COR-L47 (cell line): ENCODE measurements at regions not wholly inside any gene's neighbourhood (a gene's known extent, or its start where the extent isn't known, plus 50 kb on each side); places are given as distances from the start of the nearest gene placed in this dataset.
"Not testable (repeated sequence)": the region's sequence is repeated elsewhere in the genome, so short reads cannot be mapped to it uniquely, and the experiment has no call there.

Experiments used
- DNase-seq: peaks from one replicate; lab custom pipeline; 2025; lab: John Stamatoyannopoulos, UW

DNA sequence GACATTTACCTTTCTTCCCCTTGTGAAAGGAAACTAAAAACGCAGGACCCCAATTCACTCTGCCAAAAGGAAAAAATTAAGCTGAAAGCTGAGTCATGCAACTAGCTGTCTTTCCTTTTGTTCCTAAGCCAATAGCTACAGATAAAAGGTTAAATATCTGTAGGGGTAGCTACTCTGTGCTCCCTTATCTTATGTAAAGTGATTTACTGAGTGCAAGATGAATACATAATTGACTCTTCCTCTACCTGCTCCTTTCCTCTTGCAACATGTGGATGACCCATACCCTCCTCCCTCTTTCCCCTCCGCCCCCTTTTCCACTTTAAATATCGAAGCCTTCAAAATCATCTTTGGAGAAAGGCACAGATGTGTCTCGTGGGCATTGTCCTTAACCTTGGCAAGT lies 68.0 kb upstream of the ZNF157 start:
- no peak for DNase-seq

DNA sequence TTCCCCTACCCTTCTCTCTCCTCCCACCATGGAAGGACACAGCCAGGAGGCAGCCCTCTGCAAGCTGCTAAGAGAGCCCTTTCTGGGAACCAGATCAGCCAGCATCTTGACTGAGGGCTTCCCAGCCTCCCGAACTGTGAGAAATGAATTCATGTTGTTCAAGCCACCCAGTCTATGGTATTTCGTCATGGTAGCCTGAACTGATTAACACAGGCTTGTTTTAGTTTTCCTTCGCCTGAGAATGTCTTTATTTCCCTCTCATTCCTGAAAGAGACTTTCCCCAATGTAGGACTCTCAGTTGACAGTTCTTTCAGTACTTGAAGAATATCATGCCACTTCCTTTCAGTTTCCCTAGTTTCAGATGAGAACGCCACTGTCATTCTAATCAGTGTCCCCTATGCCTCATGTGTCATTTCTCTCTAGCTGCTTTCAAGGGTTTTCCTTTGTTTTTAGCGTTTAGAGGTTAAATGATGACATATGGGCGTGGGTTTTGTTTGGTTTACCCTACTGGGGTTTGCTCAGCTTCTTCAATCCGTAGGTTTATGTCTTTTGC lies 63.8 kb upstream of the ZNF157 start:
- DNase-seq, result not testable (repeated sequence)

DNA sequence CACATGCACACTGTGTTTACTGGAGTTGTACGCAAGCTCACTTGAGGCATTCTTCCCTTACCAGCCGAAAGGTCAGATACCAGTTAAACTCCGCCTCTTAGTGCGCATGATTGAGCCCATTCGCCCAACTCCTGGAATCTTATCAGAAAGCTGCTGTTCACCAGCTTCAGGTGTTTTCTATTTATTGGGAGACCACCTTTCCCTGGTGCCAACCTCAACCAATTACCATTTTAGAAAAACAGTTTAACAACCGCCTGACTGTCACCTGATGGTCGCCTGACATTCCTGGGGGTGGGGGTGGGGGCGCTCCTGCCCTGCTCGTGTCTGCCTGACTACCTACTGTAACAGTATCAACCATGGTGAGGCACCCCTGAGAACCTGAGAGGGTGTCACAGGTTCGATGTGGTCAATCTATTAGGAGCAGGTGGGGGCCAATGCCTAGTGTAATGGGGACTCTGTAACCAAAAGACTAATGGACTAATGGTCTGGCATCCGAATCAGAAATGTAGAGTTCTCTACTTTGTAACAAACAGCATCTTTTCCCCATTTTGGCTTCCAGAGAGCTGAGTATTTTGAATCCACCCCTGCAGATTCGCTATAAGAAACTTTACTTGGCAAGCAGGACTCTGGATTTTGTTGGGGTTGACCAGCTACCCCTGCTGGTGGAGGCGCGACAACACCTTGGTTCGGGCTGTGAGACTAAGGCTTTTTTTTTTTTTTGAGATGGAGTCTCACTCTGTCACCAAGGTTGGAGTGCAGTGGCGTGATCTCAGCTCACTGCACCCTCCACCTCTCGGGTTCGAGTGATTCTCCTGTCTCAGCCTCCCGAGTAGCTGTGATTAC lies 58.2 kb upstream of the ZNF157 start:
- no peak for DNase-seq

DNA sequence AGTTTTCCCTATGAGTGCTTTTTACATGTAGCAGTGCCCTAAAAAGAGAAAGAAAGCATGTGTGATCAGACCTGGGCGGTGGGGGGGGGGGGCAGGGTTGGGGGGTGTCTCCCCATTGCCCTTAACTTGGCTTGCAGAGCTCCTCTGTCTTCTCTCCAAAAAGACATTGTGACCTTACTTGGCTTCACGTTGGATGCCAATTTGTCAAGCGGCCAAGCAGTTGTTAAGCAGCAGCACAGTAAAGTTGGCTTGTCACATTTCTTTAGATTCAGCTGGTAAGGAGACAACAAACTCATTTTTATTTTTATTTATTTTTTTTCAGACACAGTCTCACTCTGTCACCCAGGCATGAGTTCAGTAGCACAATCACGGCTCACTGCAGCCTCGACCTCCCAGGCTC lies 57.3 kb upstream of the ZNF157 start:
- no peak for DNase-seq

DNA sequence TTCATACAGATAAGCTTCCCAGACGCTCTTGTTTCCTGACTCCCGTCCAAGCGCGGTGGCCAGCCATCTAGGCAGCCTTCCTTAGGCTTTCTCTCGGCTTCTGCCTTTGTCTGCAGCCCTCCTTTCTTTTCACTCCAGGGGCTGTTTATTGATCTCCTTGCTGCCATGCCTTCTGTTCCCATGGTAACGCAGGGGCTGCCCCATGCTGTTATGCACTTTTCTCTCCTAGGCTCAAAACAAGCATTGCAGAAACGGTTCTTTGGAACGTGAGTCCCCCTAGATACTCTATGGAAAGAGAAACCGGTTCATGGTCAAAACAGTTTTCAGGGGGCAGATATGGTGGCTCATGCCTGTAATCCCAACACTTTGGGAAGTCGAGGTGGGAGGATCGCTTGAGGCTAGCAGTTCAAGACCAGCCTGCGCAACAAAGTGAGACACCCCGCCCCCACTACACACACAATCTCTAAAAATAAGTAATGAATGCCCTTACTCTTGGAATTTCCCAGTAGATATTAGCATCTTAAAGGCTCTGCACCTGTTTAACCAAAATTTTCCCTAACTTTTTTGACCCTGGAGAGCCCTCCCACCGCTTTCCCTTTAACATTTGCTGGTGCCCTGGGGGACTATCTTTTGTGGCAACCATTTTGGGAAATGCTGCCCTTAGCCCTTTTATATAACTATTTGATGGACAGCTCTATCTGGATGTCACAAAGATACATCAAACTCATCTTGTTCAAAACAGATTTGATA lies 53.9 kb upstream of the ZNF157 start:
- peak; percentile 54 for DNase-seq
